NK-92 treated with Interleukin-12 subunit alpha and Interleukin-12 subunit beta, amount 100 ng/mL, for 24 hours (cell line): ENCODE measurements at regions not wholly inside any gene's neighbourhood (a gene's known extent, or its start where the extent isn't known, plus 50 kb on each side); places are given as distances from the start of the nearest gene placed in this dataset.

ENCODE experiments used
- DNase-seq: peaks from one replicate; lab custom pipeline; 2025; lab: John Stamatoyannopoulos, UW

- DNase-seq = no peak
Observed at GRCh38 chr11:95515371-95515770, 274.2 kb downstream of the FAM76B start.

- no peak for DNase-seq
Observed at GRCh38 chr11:95514416-95515110, 275.0 kb downstream of the FAM76B start.

- no peak for DNase-seq
Observed at GRCh38 chr11:95512682-95513081, 276.9 kb downstream of the FAM76B start.

- no peak for DNase-seq
Observed at GRCh38 chr11:95512177-95512576, 277.4 kb downstream of the FAM76B start.

- DNase-seq = no peak
Observed at GRCh38 chr11:95508219-95508890, 277.4 kb upstream of the SESN3 start.

GRCh38 chr11:95507794-95508193, 276.8 kb upstream of the SESN3 start:
- no peak for DNase-seq

GRCh38 chr11:95506777-95507176, 275.8 kb upstream of the SESN3 start:
- no peak for DNase-seq

- DNase-seq = no peak
Observed at GRCh38 chr11:95505927-95506426, 275.0 kb upstream of the SESN3 start.

GRCh38 chr11:95503047-95503446, 272.0 kb upstream of the SESN3 start:
- no peak for DNase-seq

- no peak for DNase-seq
Observed at GRCh38 chr11:95502522-95502921, 271.5 kb upstream of the SESN3 start.

- DNase-seq = no peak
Observed at GRCh38 chr11:95501761-95502266, 270.8 kb upstream of the SESN3 start.

GRCh38 chr11:95500466-95500865, 269.5 kb upstream of the SESN3 start:
- no peak for DNase-seq

- no peak for DNase-seq
Observed at GRCh38 chr11:95499516-95500135, 268.6 kb upstream of the SESN3 start.

GRCh38 chr11:95498722-95499425, 267.9 kb upstream of the SESN3 start:
- DNase-seq = no peak

GRCh38 chr11:95496901-95497300, 265.9 kb upstream of the SESN3 start:
- DNase-seq = no peak

GRCh38 chr11:95495706-95496105, 264.7 kb upstream of the SESN3 start:
- DNase-seq = no peak

GRCh38 chr11:95494856-95495255, 263.9 kb upstream of the SESN3 start:
- no peak for DNase-seq

- no peak for DNase-seq
Observed at GRCh38 chr11:95494167-95494566, 263.2 kb upstream of the SESN3 start.

- no peak for DNase-seq
Observed at GRCh38 chr11:95490625-95491024, 259.6 kb upstream of the SESN3 start.

GRCh38 chr11:95487938-95488337, 256.9 kb upstream of the SESN3 start:
- no peak for DNase-seq

- no peak for DNase-seq
Observed at GRCh38 chr11:95487391-95487790, 256.4 kb upstream of the SESN3 start.

GRCh38 chr11:95486979-95487378, 256.0 kb upstream of the SESN3 start:
- no peak for DNase-seq
